GM18505 (cell line): ENCODE measurements at regions not wholly inside any gene's neighbourhood (a gene's known extent, or its start where the extent isn't known, plus 50 kb on each side); places are given as distances from the start of the nearest gene placed in this dataset.
"Not testable (repeated sequence)": the region's sequence is repeated elsewhere in the genome, so short reads cannot be mapped to it uniquely, and the experiment has no call there.

Experiments used
- ATAC-seq: cut with Tn5 transposase; IDR thresholded peaks from one replicate; pipeline ENCODE4 v1.9.1; 2021; ENCODE audit not compliant: unreplicated experiment
- POLR2A ChIP-seq: IDR thresholded peaks from 4 replicates; pipeline ENCODE4 v1.6.1; 2011; ENCODE audit warnings: borderline replicate concordance; ENCODE audit not compliant: insufficient read depth, insufficient read length; ENCODE audit errors: extremely low read depth

GRCh38 chr10:113485736-113486135 is 67.1 kb upstream of the HABP2 start:
- no peak for TF ChIP-seq POLR2A
- no peak for ATAC-seq

DNA sequence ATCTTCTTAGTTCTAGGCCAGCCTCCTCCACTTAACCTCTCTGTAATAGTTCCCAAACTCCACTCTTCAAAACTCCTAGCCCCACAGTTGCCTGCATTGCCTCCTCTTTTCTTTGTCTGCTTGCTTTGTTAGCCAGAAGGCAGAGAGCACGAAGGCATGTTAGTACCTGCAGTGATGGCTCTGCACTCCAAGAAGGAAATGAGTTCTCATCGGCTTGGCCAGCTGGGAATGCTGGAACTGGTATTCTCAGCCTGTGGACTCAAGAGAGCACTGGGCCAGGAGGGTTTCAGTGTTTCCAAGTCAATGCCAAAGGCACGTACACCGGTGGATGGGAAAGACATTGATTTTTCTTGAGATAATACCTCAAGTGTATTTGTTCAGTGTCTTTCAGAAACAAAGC is 66.3 kb upstream of the HABP2 start:
- ATAC-seq, result no peak
- TF ChIP-seq POLR2A, result no peak

DNA sequence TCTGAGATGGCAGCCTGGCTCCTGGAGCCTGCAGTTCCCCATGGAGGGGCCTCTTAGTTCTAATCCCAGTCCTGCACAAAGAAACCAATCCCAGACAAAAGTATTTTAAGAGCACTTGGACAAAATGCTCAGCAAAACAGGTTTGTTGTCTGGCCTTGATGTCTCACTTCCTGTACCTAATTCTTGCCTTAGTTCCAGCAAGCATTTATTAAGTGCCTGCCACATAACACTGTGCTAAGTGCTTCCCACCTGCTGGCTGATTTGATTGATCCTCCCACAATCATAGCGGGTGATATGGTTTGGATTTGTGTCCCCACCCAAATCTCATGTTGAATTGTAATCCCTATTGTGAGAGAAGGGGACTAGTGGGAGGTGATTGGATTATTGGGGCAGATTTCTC is 65.7 kb upstream of the HABP2 start:
- TF ChIP-seq POLR2A, result no peak
- ATAC-seq, result no peak

- no peak for TF ChIP-seq POLR2A
- ATAC-seq, result no peak
Measured at GRCh38 chr10:113488186-113488585, 64.7 kb upstream of the HABP2 start.

DNA sequence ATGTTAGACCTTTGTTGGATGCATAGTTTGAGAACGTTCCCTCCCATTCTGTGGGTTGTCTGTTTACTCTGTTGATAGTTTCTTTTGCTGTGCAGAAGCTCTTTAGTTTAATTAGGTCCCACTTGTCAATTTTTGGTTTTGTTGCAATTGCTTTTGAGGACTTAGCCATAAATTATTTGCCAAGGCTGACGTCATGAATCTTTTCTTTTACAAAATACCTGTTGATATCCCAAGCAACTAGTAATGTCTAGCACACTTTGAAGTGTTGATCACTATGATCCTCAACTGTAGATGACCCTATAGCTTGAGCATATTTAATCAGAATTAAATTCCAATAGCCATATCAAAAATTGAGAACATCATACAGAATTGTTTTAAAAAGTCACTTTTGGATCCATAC is 63.3 kb upstream of the HABP2 start:
- not testable (repeated sequence) for ATAC-seq

DNA sequence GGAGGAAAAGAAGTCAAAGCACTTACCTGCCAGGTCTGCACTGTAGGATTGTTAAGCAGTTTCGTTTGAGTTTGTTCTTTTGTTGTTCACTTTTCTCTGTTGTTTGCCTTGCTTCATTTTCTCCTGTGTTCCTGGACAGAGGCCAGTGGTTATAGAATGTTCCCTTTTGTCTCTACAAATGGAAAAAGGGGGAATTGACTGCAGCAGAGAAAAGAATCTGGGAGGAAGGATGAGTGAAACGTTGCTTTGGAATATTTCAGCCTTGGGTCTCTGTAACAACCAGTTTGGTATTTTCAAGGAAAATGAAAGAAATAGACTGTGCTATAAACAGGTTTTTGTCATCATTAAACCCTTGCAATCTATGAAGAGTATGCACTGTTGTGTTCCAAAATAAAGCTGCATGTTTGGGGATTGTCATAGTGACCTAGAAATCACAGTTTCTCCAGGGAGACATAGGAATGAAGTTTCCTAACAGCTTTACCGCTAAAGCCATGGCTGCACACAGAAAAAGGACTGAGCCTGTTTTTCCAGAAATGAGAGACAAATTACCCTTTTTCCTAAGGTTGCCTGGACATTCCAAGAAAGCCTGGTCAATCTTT is 60.8 kb upstream of the HABP2 start:
- no peak for TF ChIP-seq POLR2A
- no peak for ATAC-seq

GRCh38 chr10:113493195-113493594 is 59.7 kb upstream of the HABP2 start:
- no peak for ATAC-seq
- TF ChIP-seq POLR2A, result no peak

- TF ChIP-seq POLR2A, result no peak
- no peak for ATAC-seq
Measured at GRCh38 chr10:113493882-113494301, 59.0 kb upstream of the HABP2 start.

DNA sequence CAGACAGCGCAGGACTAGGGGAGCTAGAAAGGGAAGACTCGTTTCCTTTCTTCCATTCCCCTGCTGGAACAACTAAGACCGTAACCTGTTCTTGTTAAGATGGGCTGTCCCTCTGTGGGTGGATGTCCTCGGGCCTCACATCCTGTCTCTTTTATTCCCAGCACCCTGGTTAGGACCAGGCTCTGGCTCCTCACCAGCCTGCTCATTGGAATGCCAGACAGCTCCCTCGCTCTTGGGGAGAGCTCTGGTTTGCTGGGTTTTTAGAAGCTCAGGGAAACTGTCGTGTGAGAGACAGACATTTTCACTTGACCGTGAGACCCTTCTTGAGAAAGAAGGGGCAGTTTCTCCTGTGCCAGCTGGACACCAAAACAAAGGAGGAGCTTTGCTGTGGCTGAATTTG is 58.1 kb upstream of the HABP2 start:
- no peak for TF ChIP-seq POLR2A
- ATAC-seq, result no peak

DNA sequence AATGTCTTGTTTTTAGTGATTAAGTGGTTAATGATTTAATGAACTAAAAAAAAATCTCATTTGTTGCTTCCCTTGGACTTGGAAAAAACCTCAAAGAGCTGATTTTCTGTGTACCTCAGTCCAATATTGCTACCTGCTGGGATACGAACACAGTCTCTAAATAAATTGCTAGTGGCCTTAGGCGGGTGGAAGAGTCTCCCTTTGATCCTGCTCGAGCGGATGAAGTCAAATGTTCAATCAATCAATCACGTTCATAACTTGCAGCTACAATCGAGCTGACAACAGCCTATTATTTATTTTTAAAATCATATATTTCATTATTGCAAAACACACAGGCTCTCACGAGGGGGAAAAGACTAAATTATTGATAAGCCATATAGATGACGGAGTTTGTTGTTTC is 57.3 kb upstream of the HABP2 start:
- TF ChIP-seq POLR2A, result no peak
- ATAC-seq, result no peak

- TF ChIP-seq POLR2A, result no peak
- no peak for ATAC-seq
Measured at GRCh38 chr10:113496111-113497109, 56.4 kb upstream of the HABP2 start.

- no peak for ATAC-seq
- TF ChIP-seq POLR2A, result no peak
Measured at GRCh38 chr10:113497198-113497597, 55.7 kb upstream of the HABP2 start.

DNA sequence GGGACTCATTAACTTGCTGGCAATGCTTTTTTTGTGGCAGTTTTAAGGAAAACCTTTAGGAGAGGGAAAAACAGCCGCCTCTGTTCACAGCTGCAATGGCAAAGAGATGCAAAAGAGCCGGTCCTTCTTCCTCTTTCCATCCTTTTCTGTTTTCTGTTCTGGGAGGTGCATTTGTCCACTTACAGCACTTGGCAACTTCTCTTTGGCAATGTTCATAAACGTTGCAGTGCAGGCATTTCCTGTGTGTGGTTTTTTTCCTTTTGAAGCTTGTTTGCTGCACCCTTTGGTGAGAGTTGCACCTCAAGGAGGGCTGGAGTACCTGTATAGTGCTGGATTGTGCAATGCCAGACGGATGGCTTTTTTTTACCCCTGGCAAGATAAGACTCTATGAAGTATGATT is 53.9 kb upstream of the HABP2 start:
- no peak for ATAC-seq
- TF ChIP-seq POLR2A, result no peak

- ATAC-seq, result no peak
- no peak for TF ChIP-seq POLR2A
Measured at GRCh38 chr10:113499806-113500205, 53.0 kb upstream of the HABP2 start.

DNA sequence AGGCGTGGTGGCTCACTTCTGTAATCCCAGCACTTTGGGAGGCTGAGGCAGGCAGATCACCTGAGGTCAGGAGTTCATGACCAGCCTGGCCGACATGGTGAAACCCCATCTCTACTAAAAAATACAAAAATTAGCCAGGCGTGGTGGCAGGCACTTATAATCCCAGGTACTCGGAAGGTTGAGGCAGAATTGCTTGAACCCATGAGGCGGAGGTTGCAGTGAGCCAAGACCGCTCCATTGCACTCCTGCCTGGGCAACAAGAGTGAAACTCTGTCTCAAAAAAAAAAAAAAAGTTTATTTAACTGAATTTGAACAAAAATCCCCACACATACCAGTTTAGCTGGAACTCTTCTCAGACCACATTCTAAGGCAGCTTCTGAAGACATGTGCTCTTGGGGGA is 51.8 kb upstream of the HABP2 start:
- not testable (repeated sequence) for ATAC-seq
